ENCODE measurements at regions not wholly inside any gene's neighbourhood (a gene's known extent, or its start where the extent isn't known, plus 50 kb on each side); places are given as distances from the start of the nearest gene placed in this dataset.

- TF ChIP-seq CTCF (IDR thresholded peaks at IDR 0.05): no peak
- no peak for TF ChIP-seq POLR2A (IDR thresholded peaks at IDR 0.05)
Measured at GRCh38 chr14:83126076-83126475, 1592.4 kb upstream of the SEL1L start.
